ENCODE measurements at regions not wholly inside any gene's neighbourhood (a gene's known extent, or its start where the extent isn't known, plus 50 kb on each side); places are given as distances from the start of the nearest gene placed in this dataset.

GRCh38 chr2:173483137-173483536, 128.5 kb downstream of the CDCA7 start:
- TF ChIP-seq CTCF (conservative IDR thresholded peaks at IDR 0.05; ENCODE audit: low read depth, low read length), result no peak
- TF ChIP-seq EZH2 (IDR thresholded peaks at IDR 0.05; ENCODE audit: borderline replicate concordance, low read depth, low read length, poor library complexity, severe bottlenecking), result no peak

Measured in A673 (cell line).